SK-N-SH treated with all-trans-retinoic acid at 6 μM for 48 hours (cell line): ENCODE measurements at regions not wholly inside any gene's neighbourhood (a gene's known extent, or its start where the extent isn't known, plus 50 kb on each side); places are given as distances from the start of the nearest gene placed in this dataset.
"Not testable (repeated sequence)": the region's sequence is repeated elsewhere in the genome, so short reads cannot be mapped to it uniquely, and the experiment has no call there.

Source experiments
- ARNTL ChIP-seq: fragments of 450-650 bp; formaldehyde crosslinking; IDR thresholded peaks from 2 replicates; pipeline ENCODE4 v1.5.0; 2020; ENCODE audit warnings: low read depth, mild to moderate bottlenecking, moderate library complexity, borderline replicate concordance
- ESRRG ChIP-seq: fragments of 250-450 bp; sonication (Bioruptor Pico); IDR thresholded peaks from 2 replicates; pipeline ENCODE4 v1.6.1; 2021; ENCODE audit warnings: mild to moderate bottlenecking
- RARB ChIP-seq: fragments of 250-450 bp; sonication (Bioruptor Pico); IDR thresholded peaks from 2 replicates; pipeline ENCODE4 v1.8.0; 2021; ENCODE audit warnings: mild to moderate bottlenecking, moderate library complexity
- TOX ChIP-seq: fragments of 250-450 bp; sonication (Bioruptor Pico); IDR thresholded peaks from 2 replicates; pipeline ENCODE4 v1.8.0; 2021; ENCODE audit warnings: mild to moderate bottlenecking, moderate library complexity, borderline replicate concordance
- ZNF565 ChIP-seq: fragments of 450-650 bp; formaldehyde crosslinking; conservative IDR thresholded peaks from 2 replicates; pipeline ENCODE4 v1.5.0; 2020; ENCODE audit warnings: low read depth, mild to moderate bottlenecking, moderate library complexity
- ZNF8 ChIP-seq: fragments of 450-650 bp; formaldehyde crosslinking; IDR thresholded peaks from 2 replicates; pipeline ENCODE4 v1.5.0; 2020; ENCODE audit warnings: mild to moderate bottlenecking, moderate library complexity
- TF ChIP-seq, protein P1 (sequence below): fragments of 250-450 bp; sonication (Bioruptor Pico); IDR thresholded peaks from 2 replicates; pipeline ENCODE4 v1.5.1; 2021; ENCODE audit warnings: mild to moderate bottlenecking, moderate library complexity

GRCh38 chr15:20325751-20326150 is 215.8 kb downstream of the GOLGA6L6 start:
- not testable (repeated sequence) for TF ChIP-seq ZNF8 (CRISPR knock-in tag); TOX (CRISPR knock-in tag); ESRRG (CRISPR knock-in tag); ZNF565 (CRISPR knock-in tag); RARB; ARNTL
- TF ChIP-seq, protein P1, sequence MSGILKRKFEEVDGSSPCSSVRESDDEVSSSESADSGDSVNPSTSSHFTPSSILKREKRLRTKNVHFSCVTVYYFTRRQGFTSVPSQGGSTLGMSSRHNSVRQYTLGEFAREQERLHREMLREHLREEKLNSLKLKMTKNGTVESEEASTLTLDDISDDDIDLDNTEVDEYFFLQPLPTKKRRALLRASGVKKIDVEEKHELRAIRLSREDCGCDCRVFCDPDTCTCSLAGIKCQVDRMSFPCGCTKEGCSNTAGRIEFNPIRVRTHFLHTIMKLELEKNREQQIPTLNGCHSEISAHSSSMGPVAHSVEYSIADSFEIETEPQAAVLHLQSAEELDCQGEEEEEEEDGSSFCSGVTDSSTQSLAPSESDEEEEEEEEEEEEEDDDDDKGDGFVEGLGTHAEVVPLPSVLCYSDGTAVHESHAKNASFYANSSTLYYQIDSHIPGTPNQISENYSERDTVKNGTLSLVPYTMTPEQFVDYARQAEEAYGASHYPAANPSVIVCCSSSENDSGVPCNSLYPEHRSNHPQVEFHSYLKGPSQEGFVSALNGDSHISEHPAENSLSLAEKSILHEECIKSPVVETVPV, result not testable (repeated sequence)
